Right hindlimb (tissue), 1 donor: ENCODE measurements at regions not wholly inside any gene's neighbourhood (a gene's known extent, or its start where the extent isn't known, plus 50 kb on each side); places are given as distances from the start of the nearest gene placed in this dataset.
"Not testable (repeated sequence)": the region's sequence is repeated elsewhere in the genome, so short reads cannot be mapped to it uniquely, and the experiment has no call there.

Experiments used
- DNase-seq: peaks from one replicate; pipeline ENCODE4 v3.0.0-alpha.2; 2018

DNA sequence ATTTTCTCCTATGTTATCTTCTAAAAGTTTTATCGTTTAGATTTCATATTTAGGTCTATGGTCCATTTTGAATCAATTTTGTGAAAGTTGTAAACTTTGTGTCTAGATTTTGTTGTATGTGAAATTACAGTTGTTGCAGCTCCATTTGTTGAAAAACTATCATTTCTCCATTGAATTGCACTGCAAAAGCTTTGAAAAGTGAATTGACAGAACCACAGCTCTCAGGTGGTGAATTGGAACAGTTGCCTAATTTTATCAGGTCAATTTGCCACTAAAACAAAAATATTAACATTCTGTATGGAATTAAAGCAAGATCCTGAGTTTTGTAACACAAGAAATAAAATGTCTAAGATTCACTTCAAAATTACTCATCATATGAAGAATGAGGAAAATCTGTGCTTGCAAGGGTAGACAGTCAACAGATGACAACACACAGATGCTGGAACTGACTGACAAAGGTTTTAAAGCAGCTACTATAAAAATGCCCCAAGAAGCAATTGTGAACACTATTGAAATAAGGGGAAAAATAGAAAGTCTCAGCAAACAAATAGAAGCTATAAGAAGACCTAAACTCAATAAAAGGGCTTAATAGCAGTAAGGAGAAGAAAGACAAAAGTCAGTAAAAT is 346.7 kb downstream of the PAX1 start:
- no peak for DNase-seq

DNA sequence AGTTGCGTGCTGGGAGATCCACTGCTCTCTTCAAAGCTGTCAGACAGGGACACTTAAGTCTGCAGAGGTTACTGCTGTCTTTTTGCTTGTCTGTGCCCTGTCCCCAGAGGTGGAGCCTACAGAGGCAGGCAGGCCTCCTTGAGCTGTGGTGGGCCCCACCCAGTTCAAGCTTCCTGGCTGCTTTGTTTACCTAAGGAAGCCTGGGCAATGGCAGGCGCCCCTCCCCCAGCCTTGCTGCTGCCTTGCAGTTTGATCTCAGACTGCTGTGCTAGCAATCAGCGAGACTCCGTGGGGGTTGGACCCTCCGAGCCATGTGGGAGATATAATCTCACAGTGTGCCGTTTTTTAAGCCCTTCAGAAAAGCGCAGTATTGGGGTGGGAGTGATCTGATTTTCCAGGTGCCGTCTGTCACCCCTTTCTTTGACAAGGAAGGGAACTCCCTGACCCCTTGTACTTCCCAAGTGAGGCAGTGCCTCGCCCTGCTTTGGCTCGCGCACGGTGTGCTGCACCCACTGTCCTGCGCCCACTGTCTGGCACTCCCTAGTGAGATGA is 340.6 kb downstream of the PAX1 start:
- not testable (repeated sequence) for DNase-seq

DNA sequence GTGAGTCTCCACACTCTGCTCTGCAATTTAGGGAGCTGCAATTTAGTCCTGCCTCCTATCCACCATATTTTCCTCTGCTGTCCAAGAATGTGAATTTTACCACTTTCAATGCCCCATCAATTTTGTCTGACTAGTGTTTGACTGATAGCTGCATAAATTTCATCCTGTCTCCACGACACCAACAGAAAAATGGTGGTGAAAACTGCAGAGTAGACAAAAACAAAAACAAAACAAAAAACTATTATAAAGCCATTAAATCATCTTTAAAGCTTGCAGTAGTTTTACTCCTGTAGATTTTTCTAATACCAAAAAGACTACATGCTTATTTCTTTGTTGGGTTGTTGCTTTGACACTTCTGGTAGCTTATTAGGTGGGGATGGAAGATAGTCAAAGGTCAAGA is 322.0 kb downstream of the PAX1 start:
- no peak for DNase-seq

DNA sequence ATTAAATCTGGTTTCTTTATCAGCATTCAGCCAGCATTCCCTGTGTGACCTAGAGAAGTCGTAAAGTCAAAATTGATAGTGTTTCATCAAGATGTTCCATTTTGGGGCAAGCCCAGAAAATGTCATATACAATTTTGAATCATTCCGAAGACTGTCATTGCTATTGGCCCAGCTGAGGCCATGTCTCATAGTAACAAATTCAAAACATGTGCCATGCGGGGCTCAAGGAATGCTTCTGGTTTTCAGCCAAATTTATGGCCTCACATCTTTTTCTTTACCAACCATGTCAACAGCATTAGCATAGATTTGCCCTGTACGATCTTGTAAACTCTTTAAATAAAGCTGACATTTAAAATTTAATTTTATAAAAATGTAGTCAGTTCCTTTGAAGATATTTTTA is 314.7 kb downstream of the PAX1 start:
- DNase-seq: no peak

DNA sequence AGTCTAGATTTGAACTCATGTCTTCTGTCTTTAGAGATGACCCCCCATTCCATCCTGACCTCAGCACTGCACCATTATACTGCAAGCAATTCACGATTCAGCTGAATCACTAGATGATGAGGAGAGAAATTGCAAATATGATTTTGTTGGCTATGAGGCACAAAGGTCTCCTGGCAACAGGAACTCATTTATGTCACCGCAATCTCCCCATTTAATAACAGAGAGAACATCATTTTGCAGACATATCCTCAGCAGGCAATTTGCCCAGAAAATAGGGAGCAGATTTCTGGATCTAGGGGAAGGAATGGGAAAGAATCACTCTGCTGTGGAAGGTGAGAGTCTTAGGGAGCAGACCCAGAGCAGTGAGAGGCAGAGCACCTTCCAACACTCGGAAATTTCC is 303.0 kb downstream of the PAX1 start:
- DNase-seq: no peak

DNA sequence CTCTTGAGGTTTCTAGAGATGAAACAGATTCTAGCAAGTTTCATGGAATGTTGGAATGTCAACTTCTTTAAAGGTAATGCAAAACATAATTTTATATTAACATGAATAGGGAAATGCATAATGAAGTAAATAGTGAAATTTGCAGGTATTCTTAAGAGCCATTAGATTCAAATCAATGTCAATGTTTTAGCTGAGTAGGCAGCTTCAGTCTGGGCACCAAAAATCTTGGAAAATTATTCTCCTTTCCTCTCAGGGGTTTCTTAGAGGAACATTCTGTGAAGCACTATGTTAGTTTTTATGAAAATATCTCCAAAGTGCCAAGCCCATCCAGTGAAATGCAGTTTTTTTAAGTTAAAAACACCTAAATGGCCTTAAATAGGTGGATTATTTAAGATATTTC is 300.8 kb downstream of the PAX1 start:
- no peak for DNase-seq

DNA sequence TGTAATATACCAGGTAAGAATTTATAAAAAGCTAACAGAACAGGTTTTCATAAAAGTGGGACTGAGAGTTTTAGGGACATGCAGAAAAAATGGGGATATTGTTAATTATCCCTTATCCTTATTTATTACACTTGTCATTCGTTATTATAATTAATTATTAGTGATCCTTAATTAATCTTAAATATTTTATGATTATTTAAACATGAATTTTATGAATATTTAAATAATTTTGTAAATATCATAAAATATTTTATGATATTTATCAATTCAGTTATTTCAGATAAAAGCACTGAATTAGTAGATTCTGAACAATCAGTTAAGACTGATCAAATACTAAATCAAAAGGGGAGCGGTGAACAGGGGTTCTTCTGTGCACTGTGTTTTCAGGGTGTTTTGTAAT is 300.1 kb downstream of the PAX1 start:
- DNase-seq: no peak

DNA sequence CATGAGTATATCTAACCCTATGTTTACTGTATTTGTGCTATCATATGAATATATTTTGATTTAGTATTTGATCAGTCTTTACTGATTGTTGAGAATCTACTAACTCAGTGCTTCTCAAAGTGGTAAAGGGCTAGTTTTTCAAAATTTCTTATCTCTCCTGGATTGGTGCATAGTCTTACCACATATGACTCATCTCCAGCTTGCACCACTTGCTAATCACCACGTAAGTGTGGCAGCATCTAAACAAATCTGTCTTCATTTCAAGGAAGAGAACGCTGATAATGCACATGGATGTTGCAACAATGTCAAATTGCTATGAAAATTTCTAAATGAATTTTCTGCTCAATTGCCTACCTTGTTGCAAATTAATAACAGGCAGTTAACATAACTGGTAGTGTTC is 299.5 kb downstream of the PAX1 start:
- no peak for DNase-seq

DNA sequence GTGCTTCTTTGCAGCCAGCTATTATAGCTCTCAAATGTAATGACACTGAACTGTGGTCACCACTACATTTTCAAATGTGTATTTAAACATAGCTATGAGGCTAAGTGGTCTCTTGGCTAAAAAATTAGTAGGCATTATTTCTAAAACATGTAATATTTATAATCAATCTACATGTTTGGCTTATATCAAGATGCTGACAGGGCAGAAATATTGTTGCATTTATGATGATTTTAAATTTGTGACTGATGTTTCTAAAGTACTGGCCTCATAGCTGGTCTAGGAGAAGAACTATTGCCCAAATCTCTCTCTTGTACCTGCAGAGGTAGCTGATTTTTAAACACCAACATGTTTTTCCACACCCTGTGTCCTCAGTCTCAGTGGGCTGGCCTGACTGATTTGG is 298.2 kb downstream of the PAX1 start:
- no peak for DNase-seq

DNA sequence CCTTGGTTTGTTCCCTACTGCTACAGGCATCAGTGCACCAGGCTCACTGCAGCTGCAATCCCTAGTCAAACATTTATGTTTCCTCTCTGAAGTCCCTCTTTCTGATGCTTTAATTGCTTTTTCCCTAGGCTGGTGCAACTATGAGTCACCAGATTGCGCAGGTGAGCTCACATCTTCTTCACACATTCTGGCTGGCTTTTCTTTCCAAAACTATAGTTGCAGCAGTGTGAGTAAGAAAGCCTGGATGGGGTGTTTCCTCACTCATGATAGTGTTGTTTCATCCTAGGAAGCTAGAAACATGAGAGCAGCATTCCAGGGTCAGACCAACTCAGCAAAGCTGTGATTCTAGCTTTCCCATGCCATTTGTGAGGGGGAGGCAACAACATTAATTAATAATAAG is 296.4 kb downstream of the PAX1 start:
- DNase-seq: no peak

DNA sequence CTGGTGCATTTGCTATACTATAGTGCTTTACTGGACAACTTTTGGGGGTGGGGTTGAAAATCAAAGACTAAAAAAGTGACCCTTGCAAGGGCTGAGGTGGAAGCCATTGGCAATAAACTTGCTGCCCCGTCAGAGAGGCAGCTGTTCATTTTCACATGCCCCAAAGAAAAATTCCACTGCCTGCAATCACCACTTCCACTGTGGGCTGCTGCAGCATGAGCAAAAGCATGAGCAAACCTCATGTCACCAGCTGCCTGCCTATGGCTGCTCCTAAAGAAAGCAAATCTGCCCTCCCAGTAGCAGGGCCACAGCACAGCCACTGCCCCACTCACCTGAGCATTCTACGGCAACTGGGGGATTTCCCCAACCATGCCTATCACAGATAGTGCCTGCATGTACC is 290.0 kb downstream of the PAX1 start:
- no peak for DNase-seq

DNA sequence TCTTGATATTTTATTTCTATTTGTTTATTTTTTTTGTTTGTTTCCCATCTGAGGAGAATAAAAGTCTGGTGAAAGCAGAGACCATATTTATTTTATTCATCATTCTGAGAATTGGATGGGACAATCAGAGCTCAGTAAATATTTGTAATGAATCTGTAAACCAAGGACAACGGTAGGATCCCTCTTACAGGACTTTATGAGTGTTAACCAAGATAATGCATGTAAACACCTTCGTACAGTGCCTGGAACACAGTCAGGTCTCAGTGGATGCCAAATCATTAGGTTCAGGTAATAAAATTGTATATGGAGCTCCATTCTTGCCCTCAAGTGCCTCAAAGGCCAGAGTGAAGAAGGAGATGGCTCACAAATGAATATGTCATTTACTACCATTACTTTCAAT is 288.7 kb downstream of the PAX1 start:
- DNase-seq: no peak

DNA sequence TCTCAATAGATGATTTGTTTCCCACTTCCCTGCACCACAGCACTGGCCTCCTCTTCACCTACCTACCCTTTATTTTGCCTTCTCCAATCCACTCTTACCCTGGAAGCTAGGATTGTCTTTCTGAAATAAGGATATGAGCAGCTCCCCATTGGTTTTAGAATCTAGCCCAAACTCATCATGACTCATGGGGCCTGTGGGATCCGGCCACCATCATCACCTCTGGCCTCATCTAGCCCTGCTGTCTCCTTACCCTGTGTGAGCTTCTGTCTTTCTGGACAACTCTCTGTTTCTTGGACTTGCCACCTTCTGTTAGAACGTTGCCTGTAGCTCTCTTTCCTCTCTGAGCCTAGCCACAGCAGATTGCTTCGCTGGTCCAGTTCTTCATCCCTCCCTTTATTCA is 277.1 kb downstream of the PAX1 start:
- DNase-seq: no peak

DNA sequence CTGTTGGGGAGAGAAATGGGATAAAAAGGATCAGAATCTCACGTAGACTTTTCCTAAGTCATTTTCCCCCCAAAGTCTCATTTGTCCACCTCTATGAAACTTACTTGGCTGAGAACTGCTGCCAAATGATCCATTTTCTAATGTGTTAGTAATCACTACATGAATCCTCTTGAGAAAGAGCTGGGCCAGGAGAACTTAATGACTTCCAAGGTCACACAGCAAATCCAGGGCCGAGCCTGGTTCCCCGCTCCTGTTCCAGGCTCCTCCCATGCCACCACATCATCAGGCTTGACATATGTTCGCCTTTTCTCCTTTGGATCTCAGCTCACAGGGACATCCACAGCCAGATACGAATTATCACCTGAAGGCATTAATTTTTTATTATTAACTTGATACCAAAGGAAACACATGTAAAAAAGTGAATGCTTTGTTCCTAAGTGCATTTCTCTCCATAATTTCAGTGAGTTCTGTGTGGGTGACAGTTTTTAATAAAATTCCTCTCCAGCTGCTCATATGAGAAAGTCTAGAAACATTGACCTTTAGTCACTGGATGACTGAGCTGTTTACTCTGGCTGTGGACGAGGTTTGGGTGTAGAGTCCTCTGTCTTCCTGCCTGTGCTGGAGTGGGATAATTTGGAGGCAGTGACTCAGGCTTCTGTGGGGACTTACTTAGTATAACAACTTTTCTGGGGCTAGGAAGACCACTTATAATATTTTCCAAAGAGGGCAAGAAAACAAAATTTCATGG is 276.3 kb downstream of the PAX1 start:
- DNase-seq: no peak

DNA sequence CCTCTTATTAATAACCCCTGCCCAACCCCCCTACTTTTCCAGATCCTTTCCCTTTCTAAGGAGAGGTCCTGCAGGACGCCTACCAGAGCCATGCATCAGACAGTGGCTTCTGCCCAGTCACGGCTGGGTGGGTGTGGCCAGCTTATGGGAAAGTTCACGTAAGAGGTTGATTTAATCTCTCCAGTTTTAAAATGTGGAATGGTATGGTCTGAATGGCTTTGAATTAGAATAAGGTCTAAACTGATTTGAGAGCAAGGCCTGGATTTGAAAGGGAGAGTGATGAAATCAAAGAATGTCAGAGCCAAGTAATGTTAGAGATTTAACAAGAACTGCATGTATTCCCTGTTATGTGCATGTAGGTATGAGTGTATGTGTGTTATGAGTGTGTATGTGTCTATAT is 275.7 kb downstream of the PAX1 start:
- no peak for DNase-seq

DNA sequence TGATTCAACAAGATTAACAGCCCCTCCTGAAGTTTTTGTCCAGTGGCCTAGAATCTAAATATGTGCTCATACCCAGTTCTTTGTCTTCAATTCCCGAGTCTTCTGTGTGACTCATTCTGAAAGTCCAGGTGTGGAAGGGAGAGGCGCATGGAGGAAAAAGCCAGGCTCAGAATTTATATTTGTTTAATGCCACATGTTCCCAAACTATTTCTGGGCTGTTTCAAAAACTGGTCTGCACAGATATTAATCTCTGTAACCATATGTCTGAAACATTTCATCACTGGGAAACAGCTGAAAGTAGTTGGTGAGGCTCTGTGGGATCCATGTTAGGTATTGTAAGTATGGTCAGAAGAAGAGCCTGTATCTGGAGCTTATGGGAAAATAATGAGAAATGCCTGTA is 266.0 kb downstream of the PAX1 start:
- DNase-seq: no peak

DNA sequence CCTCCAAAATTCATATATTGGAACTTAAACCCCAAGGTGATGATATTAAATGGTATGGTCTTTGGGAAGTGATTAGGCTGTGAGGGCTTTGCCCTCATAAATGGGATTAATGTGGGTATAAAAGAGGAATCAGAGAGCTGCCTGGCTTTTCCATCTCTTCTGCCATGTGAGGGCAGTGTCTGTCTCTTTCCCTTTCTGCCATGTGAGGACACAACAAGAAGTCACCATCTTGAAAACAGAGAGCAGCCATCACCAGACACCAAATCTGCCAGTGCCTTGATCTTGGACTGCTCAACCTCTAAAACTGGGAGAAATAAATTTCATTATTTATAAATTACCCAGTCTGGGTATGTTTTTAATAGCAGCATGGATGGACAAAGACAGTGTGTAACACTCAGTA is 263.0 kb downstream of the PAX1 start:
- no peak for DNase-seq

DNA sequence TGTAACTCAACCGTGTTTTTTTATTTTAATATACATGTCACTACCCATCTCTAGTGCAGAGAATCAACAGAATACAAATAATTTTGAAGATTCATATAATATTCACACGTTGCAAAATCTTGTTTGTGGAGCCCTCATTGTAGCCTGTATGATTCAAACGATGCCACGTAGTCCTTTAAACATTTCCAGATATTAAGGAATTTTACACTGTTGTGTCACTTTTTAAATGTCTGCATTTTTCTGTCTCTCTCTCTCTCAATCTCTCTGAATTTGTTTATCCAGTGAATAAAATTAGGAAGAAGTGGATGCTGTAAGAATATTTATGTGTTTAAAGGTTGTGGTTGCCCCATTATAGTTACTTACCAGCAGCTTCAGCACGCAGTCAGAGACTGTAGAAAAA is 262.0 kb downstream of the PAX1 start:
- DNase-seq: no peak

DNA sequence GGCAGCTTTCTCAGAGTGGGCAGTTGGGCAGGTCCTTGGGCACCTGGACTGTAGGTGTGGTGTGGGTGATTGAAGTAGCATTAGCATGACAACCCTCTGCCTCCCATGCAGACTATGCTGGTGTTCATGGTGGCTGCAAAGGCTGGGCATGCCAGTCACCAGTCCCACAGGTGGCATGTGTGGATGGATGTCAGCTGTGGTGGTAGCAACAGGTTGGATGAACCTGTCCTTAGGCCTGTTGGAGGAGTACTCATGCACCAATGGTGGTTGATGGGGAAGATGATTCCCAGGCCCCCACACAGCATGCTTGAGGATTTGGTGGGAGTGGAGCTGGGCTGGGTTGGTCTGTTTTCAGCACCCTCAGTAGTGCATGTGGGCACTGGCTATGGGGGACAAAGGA is 251.1 kb downstream of the PAX1 start:
- no peak for DNase-seq

DNA sequence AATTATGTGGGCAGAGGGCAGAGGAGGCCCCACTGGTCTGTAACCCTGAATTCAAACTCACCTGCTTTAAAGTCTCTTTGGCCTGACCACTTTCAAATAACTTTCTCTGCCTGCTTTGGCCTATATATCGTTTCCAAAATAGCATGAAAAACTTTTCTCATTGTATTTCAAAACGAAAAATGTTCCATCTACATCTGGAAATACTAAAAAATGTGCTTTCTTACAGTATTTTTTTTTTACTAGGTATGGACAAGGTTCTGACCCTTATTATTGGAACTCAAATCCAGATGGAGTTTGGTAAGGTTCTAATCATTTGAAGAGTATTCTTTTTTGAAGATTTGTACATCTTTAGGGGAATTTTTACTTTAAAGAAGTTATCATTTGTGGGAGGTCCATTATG is 241.9 kb downstream of the PAX1 start:
- DNase-seq: no peak

DNA sequence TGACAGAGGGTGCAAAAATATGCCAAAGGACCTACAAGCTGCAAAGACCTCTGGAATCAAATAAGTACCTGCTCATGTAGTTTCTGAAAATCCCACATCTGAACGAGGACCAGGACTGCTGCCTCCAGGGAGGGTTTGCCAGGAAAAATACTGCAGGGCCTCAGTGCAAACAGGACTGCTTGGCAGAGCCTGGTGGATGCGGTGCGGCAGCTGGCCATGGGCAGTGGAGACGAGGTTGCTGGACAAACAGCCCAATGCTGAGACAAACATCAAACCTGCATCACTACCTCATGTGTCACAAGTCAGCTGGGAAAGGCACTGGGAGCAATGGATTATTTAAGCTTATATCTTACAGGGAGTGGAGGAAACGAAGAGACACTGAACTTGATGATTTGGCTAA is 238.8 kb downstream of the PAX1 start:
- no peak for DNase-seq

DNA sequence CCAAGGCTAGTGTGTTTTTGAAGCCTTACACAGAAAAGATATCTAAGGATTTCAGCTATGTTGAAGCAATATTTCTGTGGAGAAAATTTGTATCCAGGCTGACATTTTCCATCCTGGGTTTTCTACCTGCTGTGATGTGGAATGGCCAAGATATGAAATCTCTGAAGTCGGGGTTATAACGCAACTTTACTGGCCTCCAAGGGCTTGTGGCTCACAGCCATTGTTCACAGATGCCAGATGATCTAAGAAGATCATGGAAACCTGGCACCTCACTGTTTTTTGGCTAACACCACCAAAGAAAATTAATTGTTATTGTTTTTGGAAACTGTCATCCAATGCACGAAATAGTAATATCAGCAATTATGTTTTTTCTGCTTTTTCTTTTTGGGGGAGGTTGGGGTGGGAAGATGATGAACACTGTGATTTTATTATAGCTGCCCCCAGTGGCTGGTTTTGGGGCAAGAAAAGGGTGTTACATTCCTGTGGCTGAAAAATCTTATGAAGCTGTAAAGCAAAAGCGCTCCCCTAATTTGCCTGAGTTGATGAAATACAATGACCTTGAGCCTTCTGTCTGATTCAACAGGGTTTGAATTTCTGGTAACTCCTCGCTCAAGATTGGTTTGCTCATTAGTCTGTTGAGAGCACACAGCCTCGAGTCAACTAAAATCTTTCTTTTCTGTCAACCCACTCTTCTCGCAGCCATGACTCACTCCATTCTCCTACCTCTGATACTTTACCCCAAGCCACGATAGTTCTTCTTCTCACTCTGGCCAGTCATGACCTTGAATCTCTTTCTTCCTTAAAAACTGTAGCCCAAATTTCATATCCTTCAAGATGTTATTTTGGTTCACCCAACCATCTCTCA is 236.7 kb downstream of the PAX1 start:
- DNase-seq: no peak

DNA sequence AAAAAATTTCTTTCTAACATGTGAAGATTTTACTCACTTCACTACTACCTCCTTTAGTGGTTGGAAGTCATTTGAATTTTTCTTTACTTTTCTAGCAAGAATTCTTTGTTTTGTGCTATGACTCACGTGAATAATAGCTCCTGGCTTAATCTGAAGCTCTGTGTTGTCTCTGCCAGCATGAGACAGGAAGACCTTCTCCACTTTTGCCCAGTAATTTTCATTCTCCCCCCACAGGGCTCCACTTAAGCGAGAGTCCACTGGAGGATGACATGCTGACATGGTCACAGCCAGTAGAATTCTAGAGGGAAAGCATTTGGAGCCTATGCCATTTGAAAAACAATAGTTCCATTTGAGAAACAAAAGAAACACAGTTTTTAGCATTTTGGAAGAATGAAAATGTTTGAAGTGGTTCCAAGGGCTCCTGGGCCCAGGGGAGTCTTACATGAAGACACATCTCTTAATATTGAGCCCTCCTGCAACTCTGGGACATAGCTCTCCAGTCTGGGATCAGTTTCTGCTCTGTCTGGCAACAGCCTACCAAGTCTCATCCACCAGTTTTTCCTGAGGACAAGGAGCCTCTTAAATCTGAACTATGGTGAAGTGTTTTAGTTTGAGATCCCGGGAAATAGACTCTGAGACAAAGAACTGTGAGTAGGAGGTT is 231.4 kb downstream of the PAX1 start:
- no peak for DNase-seq
